ENCODE measurements at regions not wholly inside any gene's neighbourhood (a gene's known extent, or its start where the extent isn't known, plus 50 kb on each side); places are given as distances from the start of the nearest gene placed in this dataset.

GRCh38 chrX:107574054-107574683 is 54.1 kb upstream of the PRPS1 start:
- Histone ChIP-seq H3K27me3 (ENCODE audit: control insufficient read depth in 3 of 3, insufficient read depth in 3 of 3, low read length in 3 of 3) (no peaks in the 10 kb centered on the region), H3K4me1 (ENCODE audit: control insufficient read depth in 3 of 3, insufficient read depth in 2 of 3, low read depth in 1 of 3, low read length in 2 of 3) (no peaks in the 10 kb centered on the region), H3K9me3 (ENCODE audit: control insufficient read depth in 2 of 2, insufficient read depth in 1 of 2, low read depth in 1 of 2, low read length in 1 of 2) (no peaks in the 10 kb centered on the region), H3K27ac (ENCODE audit: low read depth in 1 of 3, low read length in 2 of 3) (peak overlapping the region in 1 of 3 donors; percentile 27), H3K4me3 (ENCODE audit: low read depth in 1 of 3, low read length in 3 of 3) (no peak overlapping the region), H3K36me3 (ENCODE audit: control insufficient read depth in 3 of 3, insufficient read depth in 2 of 3, low read depth in 1 of 3, low read length in 3 of 3) (no peaks in the 10 kb centered on the region)
- 83 to 86% (median 85%) methylated on average over 3 of the region's 3 CpGs for WGBS, 3 donors
- FAIRE-seq (no peak), DNase-seq (no peak)

- H3K27ac ChIP-seq (ENCODE audit: low read depth in 1 of 3, low read length in 2 of 3), result peak overlapping the region in 1 of 3 donors; percentile 27
- no peak overlapping the region for H3K4me3 ChIP-seq (ENCODE audit: low read depth in 1 of 3, low read length in 3 of 3)
- H3K27me3 ChIP-seq (ENCODE audit: control insufficient read depth in 3 of 3, insufficient read depth in 3 of 3, low read length in 3 of 3), result no peaks in the 10 kb centered on the region
- H3K9me3 ChIP-seq (ENCODE audit: control insufficient read depth in 2 of 2, insufficient read depth in 1 of 2, low read depth in 1 of 2, low read length in 1 of 2), result no peaks in the 10 kb centered on the region
- no peaks in the 10 kb centered on the region for H3K36me3 ChIP-seq (ENCODE audit: control insufficient read depth in 3 of 3, insufficient read depth in 2 of 3, low read depth in 1 of 3, low read length in 3 of 3)
- no peak for FAIRE-seq
- H3K4me1 ChIP-seq (ENCODE audit: control insufficient read depth in 3 of 3, insufficient read depth in 2 of 3, low read depth in 1 of 3, low read length in 2 of 3), result no peaks in the 10 kb centered on the region
- DNase-seq, result no peak
Observed at GRCh38 chrX:107574711-107575110, 53.6 kb upstream of the PRPS1 start.

GRCh38 chrX:107576392-107576791 is 51.9 kb upstream of the PRPS1 start:
- Histone ChIP-seq H3K4me1 (ENCODE audit: control insufficient read depth in 3 of 3, insufficient read depth in 2 of 3, low read depth in 1 of 3, low read length in 2 of 3) (no peaks in the 10 kb centered on the region), H3K4me3 (ENCODE audit: low read depth in 1 of 3, low read length in 3 of 3) (no peak overlapping the region), H3K27me3 (ENCODE audit: control insufficient read depth in 3 of 3, insufficient read depth in 3 of 3, low read length in 3 of 3) (no peaks in the 10 kb centered on the region), H3K36me3 (ENCODE audit: control insufficient read depth in 3 of 3, insufficient read depth in 2 of 3, low read depth in 1 of 3, low read length in 3 of 3) (no peaks in the 10 kb centered on the region), H3K27ac (ENCODE audit: low read depth in 1 of 3, low read length in 2 of 3) (no peak overlapping the region), H3K9me3 (ENCODE audit: control insufficient read depth in 2 of 2, insufficient read depth in 1 of 2, low read depth in 1 of 2, low read length in 1 of 2) (no peaks in the 10 kb centered on the region)
- FAIRE-seq (no peak), DNase-seq (no peak)
- 54 to 82% (median 56%) methylated on average over 3 of the region's 3 CpGs for WGBS, 3 donors

- no peak overlapping the region for H3K4me3 ChIP-seq (ENCODE audit: low read depth in 1 of 3, low read length in 3 of 3)
- 64 to 77% (median 71%) methylated on average over 1 of the region's 1 CpG for WGBS, 3 donors
- no peaks in the 10 kb centered on the region for H3K36me3 ChIP-seq (ENCODE audit: control insufficient read depth in 3 of 3, insufficient read depth in 2 of 3, low read depth in 1 of 3, low read length in 3 of 3)
- no peak for DNase-seq
- no peaks in the 10 kb centered on the region for H3K9me3 ChIP-seq (ENCODE audit: control insufficient read depth in 2 of 2, insufficient read depth in 1 of 2, low read depth in 1 of 2, low read length in 1 of 2)
- H3K27me3 ChIP-seq (ENCODE audit: control insufficient read depth in 3 of 3, insufficient read depth in 3 of 3, low read length in 3 of 3), result no peaks in the 10 kb centered on the region
- FAIRE-seq, result no peak
- no peak overlapping the region for H3K27ac ChIP-seq (ENCODE audit: low read depth in 1 of 3, low read length in 2 of 3)
- no peaks in the 10 kb centered on the region for H3K4me1 ChIP-seq (ENCODE audit: control insufficient read depth in 3 of 3, insufficient read depth in 2 of 3, low read depth in 1 of 3, low read length in 2 of 3)
Observed at GRCh38 chrX:107576841-107577240, 51.5 kb upstream of the PRPS1 start.

GRCh38 chrX:107577933-107578332 is 50.4 kb upstream of the PRPS1 start:
- no peak for DNase-seq
- Histone ChIP-seq H3K27ac (ENCODE audit: low read depth in 1 of 3, low read length in 2 of 3) (no peak overlapping the region), H3K36me3 (ENCODE audit: control insufficient read depth in 3 of 3, insufficient read depth in 2 of 3, low read depth in 1 of 3, low read length in 3 of 3) (no peaks in the 10 kb centered on the region), H3K27me3 (ENCODE audit: control insufficient read depth in 3 of 3, insufficient read depth in 3 of 3, low read length in 3 of 3) (no peaks in the 10 kb centered on the region), H3K4me3 (ENCODE audit: low read depth in 1 of 3, low read length in 3 of 3) (no peak overlapping the region), H3K4me1 (ENCODE audit: control insufficient read depth in 3 of 3, insufficient read depth in 2 of 3, low read depth in 1 of 3, low read length in 2 of 3) (no peaks in the 10 kb centered on the region), H3K9me3 (ENCODE audit: control insufficient read depth in 2 of 2, insufficient read depth in 1 of 2, low read depth in 1 of 2, low read length in 1 of 2) (no peaks in the 10 kb centered on the region)
- WGBS, 3 donors, result 87 to 91% (median 87%) methylated on average over 2 of the region's 2 CpGs
- no peak for FAIRE-seq

Data from small intestine (tissue), 7 donors.